Loucy (cell line): ENCODE measurements at regions not wholly inside any gene's neighbourhood (a gene's known extent, or its start where the extent isn't known, plus 50 kb on each side); places are given as distances from the start of the nearest gene placed in this dataset.

Experiments
- H2AFZ ChIP-seq: fragments of 200-600 bp; sonication (generic); 2 replicates; pipeline ENCODE4 v1.6.0; 2016; ENCODE audit warnings: antibody characterized with exemption, mild to moderate bottlenecking, low read length, moderate library complexity
- H3F3A ChIP-seq: fragments of 200-600 bp; 2 replicates; pipeline ENCODE4 v1.6.0; 2016; ENCODE audit warnings: antibody characterized with exemption, low read depth, mild to moderate bottlenecking
- H3K27me3 ChIP-seq: fragments of 200-600 bp; sonication (generic); 2 replicates; pipeline ENCODE4 v1.6.1; 2014; ENCODE audit warnings: low read length, mild to moderate bottlenecking; ENCODE audit not compliant: insufficient read depth, poor library complexity, severe bottlenecking
- H3K36me3 ChIP-seq: fragments of 200-600 bp; sonication (generic); 2 replicates; pipeline ENCODE4 v1.6.1; 2016; ENCODE audit warnings: low read length; ENCODE audit not compliant: insufficient read depth
- H3K4me1 ChIP-seq: fragments of 200-600 bp; sonication (generic); 2 replicates; pipeline ENCODE4 v1.5.1; 2014; ENCODE audit warnings: low read length, mild to moderate bottlenecking; ENCODE audit not compliant: insufficient read depth, poor library complexity, severe bottlenecking
- H3K4me2 ChIP-seq: fragments of 200-600 bp; sonication (generic); 2 replicates; pipeline ENCODE4 v1.6.0; 2014; ENCODE audit warnings: antibody characterized with exemption, low read length, low read depth, mild to moderate bottlenecking; ENCODE audit not compliant: poor library complexity, severe bottlenecking
- H3K4me3 ChIP-seq: fragments of 200-600 bp; sonication (generic); 2 replicates; pipeline ENCODE4 v1.5.1; 2014; ENCODE audit warnings: low read length, mild to moderate bottlenecking, mixed read lengths; ENCODE audit not compliant: poor library complexity, severe bottlenecking
- H3K79me2 ChIP-seq: fragments of 200-600 bp; sonication (generic); 2 replicates; pipeline ENCODE4 v1.6.1; 2014; ENCODE audit warnings: low read length; ENCODE audit not compliant: insufficient read depth
- H3K9ac ChIP-seq: fragments of 200-600 bp; sonication (generic); 2 replicates; pipeline ENCODE4 v1.6.0; 2014; ENCODE audit warnings: mild to moderate bottlenecking, low read depth, low read length, moderate library complexity; ENCODE audit not compliant: poor library complexity, severe bottlenecking
- H3K9me2 ChIP-seq: fragments of 200-600 bp; sonication (generic); replicated peaks from 2 replicates; pipeline ENCODE4 v1.6.1; 2016; ENCODE audit warnings: low read depth, low read length, mixed read lengths
- H3K9me3 ChIP-seq: fragments of 200-600 bp; sonication (generic); 2 replicates; pipeline ENCODE4 v1.6.1; 2014; ENCODE audit warnings: mild to moderate bottlenecking, antibody characterized with exemption, low read length, low read depth; ENCODE audit not compliant: insufficient read depth
- H4K20me1 ChIP-seq: fragments of 200-600 bp; sonication (generic); 2 replicates; pipeline ENCODE4 v1.6.0; 2014; ENCODE audit warnings: antibody characterized with exemption, low read length, mild to moderate bottlenecking; ENCODE audit not compliant: insufficient read depth, poor library complexity, severe bottlenecking
- CTCF ChIP-seq: fragments of 200-600 bp; sonication (generic); conservative IDR thresholded peaks from 2 replicates; pipeline ENCODE4 v1.5.1; 2014; ENCODE audit warnings: mild to moderate bottlenecking, antibody characterized with exemption, low read length
- EZH2phosphoT487 ChIP-seq: fragments of 200-600 bp; IDR thresholded peaks from 2 replicates; pipeline ENCODE4 v1.6.1; 2018; ENCODE audit warnings: antibody characterized with exemption, mild to moderate bottlenecking, moderate library complexity, borderline replicate concordance

GRCh38 chr18:40524881-40525280, 1430.2 kb upstream of the PIK3C3 start:
- no peaks in the 10 kb centered on the region for H3F3A ChIP-seq
- no peaks in the 10 kb centered on the region for H4K20me1 ChIP-seq
- H3K79me2 ChIP-seq = no peaks in the 10 kb centered on the region
- H3K4me3 ChIP-seq = no peak overlapping the region
- no peak overlapping the region for H3K4me2 ChIP-seq
- H2AFZ ChIP-seq = no peak overlapping the region
- TF ChIP-seq CTCF (no peak), EZH2phosphoT487 (no peak)
- H3K4me1 ChIP-seq = no peaks in the 10 kb centered on the region
- H3K27me3 ChIP-seq = no peaks in the 10 kb centered on the region
- no peaks in the 10 kb centered on the region for H3K36me3 ChIP-seq
- no peaks in the 10 kb centered on the region for H3K9me2 ChIP-seq
- no peaks in the 10 kb centered on the region for H3K9me3 ChIP-seq
- no peak overlapping the region for H3K9ac ChIP-seq

- no peak overlapping the region for H3K4me3 ChIP-seq
- no peaks in the 10 kb centered on the region for H3K9me2 ChIP-seq
- no peaks in the 10 kb centered on the region for H3K79me2 ChIP-seq
- no peaks in the 10 kb centered on the region for H4K20me1 ChIP-seq
- no peaks in the 10 kb centered on the region for H3K9me3 ChIP-seq
- H2AFZ ChIP-seq = no peak overlapping the region
- H3K9ac ChIP-seq = no peak overlapping the region
- H3K4me1 ChIP-seq = no peaks in the 10 kb centered on the region
- H3K27me3 ChIP-seq = no peaks in the 10 kb centered on the region
- TF ChIP-seq CTCF (no peak), EZH2phosphoT487 (no peak)
- no peaks in the 10 kb centered on the region for H3K36me3 ChIP-seq
- H3K4me2 ChIP-seq = no peak overlapping the region
- H3F3A ChIP-seq = no peaks in the 10 kb centered on the region
These were observed 1431.7 kb upstream of the PIK3C3 start for GRCh38 chr18:40523287-40523686.

- Histone ChIP-seq H3K9me2 (no peaks in the 10 kb centered on the region), H3K79me2 (no peaks in the 10 kb centered on the region), H4K20me1 (no peaks in the 10 kb centered on the region), H3K27me3 (no peaks in the 10 kb centered on the region), H3K4me2 (no peak overlapping the region), H3K4me3 (no peak overlapping the region), H2AFZ (no peak overlapping the region), H3K9me3 (no peaks in the 10 kb centered on the region), H3F3A (no peaks in the 10 kb centered on the region), H3K36me3 (no peaks in the 10 kb centered on the region), H3K4me1 (no peaks in the 10 kb centered on the region), H3K9ac (no peak overlapping the region)
- TF ChIP-seq CTCF (no peak), EZH2phosphoT487 (no peak)
These were observed 1454.0 kb upstream of the PIK3C3 start for GRCh38 chr18:40501026-40501425.
